ENCODE measurements at regions not wholly inside any gene's neighbourhood (a gene's known extent, or its start where the extent isn't known, plus 50 kb on each side); places are given as distances from the start of the nearest gene placed in this dataset.

DNA sequence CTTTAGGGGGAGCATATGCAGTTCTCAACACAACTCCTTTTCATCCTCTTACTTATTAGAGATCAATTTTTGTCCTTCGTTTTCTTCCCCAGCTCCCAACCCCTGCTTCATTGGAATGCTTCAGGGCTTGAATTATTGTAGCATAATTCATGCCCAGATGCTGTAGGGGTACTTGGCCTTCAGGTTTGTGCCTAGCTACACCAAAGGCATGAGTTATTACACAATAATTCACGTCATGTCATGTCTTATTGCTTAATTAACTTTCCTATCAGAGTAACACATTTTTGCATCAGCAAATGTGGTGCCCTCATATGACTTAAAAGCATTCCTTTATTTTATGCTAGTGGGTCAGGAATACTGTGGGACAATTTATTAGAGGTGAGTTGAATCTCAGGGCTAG lies 507.2 kb downstream of the NFIB start:
- TF ChIP-seq, protein P1, sequence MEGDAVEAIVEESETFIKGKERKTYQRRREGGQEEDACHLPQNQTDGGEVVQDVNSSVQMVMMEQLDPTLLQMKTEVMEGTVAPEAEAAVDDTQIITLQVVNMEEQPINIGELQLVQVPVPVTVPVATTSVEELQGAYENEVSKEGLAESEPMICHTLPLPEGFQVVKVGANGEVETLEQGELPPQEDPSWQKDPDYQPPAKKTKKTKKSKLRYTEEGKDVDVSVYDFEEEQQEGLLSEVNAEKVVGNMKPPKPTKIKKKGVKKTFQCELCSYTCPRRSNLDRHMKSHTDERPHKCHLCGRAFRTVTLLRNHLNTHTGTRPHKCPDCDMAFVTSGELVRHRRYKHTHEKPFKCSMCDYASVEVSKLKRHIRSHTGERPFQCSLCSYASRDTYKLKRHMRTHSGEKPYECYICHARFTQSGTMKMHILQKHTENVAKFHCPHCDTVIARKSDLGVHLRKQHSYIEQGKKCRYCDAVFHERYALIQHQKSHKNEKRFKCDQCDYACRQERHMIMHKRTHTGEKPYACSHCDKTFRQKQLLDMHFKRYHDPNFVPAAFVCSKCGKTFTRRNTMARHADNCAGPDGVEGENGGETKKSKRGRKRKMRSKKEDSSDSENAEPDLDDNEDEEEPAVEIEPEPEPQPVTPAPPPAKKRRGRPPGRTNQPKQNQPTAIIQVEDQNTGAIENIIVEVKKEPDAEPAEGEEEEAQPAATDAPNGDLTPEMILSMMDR (IDR thresholded peaks at IDR 0.05): no peak
- TF ChIP-seq EP300 (IDR thresholded peaks at IDR 0.05): no peak
- no peak for TF ChIP-seq POLR2A (IDR thresholded peaks at IDR 0.05)

Measured in stomach (tissue), 4 donors.